Retina (tissue), 1 donor: ENCODE measurements at regions not wholly inside any gene's neighbourhood (a gene's known extent, or its start where the extent isn't known, plus 50 kb on each side); places are given as distances from the start of the nearest gene placed in this dataset.
"Not testable (repeated sequence)": the region's sequence is repeated elsewhere in the genome, so short reads cannot be mapped to it uniquely, and the experiment has no call there.

Experiments used
- DNase-seq: peaks from one replicate; pipeline ENCODE4 v3.0.0-alpha.2; 2016

DNA sequence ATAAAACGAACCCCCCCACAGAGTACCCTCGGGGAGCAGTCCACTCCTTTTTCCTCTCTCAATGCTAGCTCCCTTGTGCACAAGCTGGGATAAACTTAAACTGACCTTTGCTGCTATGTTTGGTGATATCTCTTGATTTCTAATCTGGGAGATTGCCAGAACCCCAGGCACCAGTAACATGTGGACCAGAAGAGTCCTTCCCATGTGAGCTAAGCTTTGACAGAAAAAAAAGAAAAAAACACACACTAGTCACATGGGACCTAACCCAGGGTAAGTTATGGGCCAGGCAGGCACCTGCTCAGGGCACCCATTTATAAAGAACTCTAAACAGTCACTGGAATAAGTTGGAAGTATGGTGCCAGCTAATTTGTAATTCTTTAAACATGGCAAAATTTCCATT is 242.6 kb downstream of the EN1 start:
- DNase-seq, result no peak

DNA sequence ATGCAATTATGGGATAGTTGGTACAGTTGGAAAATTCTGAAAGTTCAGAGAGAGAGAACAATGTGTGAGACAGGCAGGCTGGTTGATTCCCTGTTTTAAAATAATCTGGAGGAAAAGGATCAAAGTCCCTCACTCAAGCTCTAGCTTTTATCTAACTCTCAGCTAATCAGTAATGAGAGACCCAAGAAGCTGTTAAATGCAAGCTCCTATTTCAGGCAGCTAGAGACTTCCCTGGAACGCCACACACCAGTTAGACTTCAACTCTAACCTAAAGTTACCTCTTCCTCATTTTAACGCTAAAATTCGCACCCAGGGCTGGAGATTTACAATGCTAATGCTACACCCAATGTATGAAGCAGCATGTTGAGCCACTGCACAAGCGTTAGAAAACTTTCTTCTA is 243.1 kb downstream of the EN1 start:
- no peak for DNase-seq

DNA sequence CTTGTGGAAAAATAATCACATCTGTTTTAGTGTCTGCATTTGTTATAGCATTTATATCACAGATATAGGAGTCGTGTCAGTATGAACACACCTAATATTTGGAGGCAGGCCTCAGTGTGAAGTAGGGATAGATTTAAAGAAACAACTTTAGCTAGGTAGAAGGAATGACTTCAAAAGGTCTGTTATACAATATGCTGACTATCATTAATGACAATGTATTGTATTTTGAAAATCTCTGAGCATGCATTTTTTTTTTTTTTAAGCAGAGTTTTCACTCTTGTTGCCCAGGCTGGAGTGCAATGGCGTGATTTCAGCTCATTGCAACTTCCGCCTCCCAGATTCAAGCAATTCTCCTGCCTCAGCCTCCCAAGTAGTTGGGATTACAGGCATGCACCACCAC is 248.3 kb downstream of the EN1 start:
- no peak for DNase-seq

- no peak for DNase-seq
These were observed 250.8 kb downstream of the EN1 start for GRCh38 chr2:118596620-118597019.

GRCh38 chr2:118593257-118593656 is 254.2 kb downstream of the EN1 start:
- DNase-seq, result no peak

- DNase-seq, result no peak
These were observed 256.2 kb downstream of the EN1 start for GRCh38 chr2:118591223-118591622.

DNA sequence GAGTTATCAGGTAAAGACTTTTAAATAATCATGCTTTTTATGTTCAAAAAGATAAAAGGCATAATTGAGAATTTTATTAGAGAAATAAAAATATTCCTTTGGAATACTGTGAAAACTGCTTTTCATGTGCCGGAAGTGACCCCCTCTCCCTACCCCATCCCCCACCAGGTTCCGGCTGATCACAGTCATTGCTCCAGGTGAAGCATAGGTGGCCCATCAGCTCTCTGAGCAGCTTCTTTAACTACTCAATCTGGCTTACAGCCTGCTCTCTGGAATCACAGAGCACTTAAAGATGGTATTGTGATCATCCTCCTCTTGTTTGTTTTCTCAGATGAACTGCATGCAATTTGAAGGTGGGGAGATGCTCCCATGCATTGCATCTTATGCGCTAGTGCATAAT is 257.7 kb downstream of the EN1 start:
- no peak for DNase-seq

DNA sequence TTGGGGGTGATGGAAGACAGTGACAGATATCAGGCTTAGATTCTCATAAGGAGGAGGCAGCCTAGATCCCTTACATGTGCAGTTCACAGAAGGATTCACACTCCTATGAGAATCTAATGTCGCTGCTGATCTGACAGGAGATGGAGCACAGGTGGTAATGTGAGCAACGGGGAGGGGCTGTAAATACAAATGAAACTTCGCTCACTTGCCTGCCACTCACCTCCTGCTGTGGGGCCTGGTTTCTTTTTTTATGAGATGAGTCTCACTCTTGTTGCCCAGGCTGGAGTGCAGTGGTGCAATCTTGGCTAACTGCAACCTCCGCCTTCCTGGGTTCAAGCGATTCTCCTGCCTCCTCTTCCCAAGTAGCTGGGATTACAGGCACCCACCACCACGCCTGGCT is 258.6 kb downstream of the EN1 start:
- DNase-seq, result no peak

DNA sequence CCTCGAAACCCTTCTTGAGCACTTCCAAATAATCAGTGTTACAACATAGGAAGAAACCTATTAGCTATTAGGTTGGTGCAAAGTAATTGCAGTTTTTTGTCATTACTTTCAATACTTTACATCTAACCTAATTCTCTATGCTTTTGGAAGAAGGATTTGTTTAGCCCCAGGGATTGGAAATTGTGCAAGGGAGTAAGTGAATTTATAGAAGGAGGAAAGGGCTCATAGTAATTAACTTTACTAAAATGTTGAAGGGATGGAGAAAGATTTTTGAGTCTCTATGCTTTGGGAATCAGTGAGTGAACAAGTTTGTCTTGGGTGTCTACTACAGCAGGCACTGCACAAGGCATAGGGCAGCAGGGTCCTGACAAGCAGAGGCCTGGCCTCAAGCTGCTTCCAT is 261.1 kb downstream of the EN1 start:
- no peak for DNase-seq

GRCh38 chr2:118584877-118585276 is 262.6 kb downstream of the EN1 start:
- DNase-seq, result no peak

GRCh38 chr2:118584062-118584749 is 263.2 kb downstream of the EN1 start:
- no peak for DNase-seq

GRCh38 chr2:118582058-118582457 is 265.4 kb downstream of the EN1 start:
- DNase-seq, result no peak

DNA sequence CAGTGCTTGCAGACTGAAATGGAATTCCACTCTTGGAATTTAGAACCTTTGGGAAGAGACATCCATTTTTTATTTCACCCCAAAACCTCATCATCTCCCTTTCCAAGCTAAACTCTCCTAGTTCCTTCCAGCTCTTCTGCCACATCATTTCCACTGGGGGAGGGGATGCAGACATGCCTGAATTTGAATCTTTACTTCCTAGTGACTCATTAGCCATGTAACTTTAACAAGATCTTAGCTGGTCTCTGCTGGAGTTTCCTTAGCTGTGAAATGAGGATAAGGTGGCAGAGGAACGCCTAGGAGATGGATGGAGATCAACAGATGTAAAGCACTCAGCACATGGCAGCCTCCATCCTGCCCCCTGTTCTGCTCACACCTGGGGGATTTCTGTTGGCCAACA is 266.8 kb downstream of the EN1 start:
- DNase-seq, result no peak

DNA sequence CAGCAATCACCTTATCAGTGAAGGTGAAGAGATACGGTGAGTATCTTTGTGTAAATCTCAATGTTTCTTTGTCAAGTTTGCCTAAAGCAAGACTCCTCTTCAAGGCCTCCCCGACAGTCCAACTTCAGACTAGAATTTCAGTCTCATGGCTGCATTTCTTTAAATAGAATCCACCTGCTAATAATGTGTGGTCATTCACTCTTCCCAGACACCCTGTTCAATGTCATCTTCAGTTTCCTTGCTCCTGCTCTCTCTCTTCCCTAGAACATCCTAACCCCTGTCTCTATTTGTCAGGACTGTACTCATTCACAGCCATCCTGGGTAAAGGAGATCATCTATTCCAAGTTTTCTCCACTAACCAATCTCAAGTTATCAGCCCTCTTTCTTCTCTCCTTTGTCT is 267.3 kb downstream of the EN1 start:
- DNase-seq, result no peak

- DNase-seq, result no peak
These were observed 270.2 kb downstream of the EN1 start for GRCh38 chr2:118577202-118577601.

DNA sequence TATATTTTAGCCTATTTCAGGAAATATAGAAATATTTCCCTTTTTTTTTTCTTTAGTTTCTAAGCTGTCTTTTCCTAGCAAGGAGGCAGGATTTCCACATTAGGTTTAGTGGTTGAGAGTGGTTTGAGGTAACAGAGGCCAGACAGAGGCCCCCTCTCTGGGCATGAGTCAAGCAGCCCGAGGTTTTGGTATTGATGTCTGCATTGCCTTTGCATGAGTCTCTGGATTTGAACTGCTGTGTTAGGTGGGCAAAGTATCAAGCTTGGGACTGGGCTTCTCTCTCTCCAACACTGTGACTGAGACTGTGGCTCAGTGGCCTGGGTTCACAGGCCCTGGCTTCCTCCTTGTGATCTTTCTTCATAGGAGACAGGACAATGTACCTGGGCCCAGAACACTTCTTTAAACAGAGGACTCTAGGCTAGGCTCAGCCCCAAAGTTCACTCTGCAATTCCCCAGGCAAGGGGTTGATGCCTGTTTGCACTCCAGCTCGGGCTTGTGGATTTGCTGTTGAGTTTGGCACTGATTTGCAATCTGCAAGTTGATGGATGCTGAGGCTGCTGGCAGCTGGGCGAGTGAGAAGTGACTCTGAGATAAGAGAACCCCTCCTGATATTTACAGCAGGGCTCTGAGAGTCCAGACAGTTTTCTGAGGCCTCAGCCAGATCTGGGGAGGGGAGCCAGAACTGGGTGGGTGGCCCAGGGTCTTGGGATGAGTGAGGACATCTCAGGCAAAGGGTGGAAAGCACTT is 271.2 kb downstream of the EN1 start:
- DNase-seq, result no peak

DNA sequence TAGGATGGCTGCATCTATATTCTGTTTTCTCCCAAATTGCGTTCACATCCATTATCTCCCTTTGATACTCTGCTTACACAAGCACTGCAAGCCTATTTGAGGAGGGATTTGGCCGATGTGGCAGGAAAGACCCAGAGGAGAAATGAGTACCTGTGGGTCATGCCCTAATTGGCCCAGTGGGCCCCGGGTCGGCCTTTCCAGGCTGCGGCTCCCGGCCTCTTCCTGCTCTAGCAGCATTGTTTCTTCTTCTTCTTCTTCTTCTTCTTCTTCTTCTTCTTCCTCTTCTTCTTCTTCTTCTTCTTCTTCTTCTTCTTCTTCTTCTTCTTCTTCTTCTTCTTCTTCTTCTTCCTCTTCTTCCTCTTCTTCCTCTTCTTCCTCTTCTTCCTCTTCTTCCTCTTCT is 275.1 kb downstream of the EN1 start:
- not testable (repeated sequence) for DNase-seq

DNA sequence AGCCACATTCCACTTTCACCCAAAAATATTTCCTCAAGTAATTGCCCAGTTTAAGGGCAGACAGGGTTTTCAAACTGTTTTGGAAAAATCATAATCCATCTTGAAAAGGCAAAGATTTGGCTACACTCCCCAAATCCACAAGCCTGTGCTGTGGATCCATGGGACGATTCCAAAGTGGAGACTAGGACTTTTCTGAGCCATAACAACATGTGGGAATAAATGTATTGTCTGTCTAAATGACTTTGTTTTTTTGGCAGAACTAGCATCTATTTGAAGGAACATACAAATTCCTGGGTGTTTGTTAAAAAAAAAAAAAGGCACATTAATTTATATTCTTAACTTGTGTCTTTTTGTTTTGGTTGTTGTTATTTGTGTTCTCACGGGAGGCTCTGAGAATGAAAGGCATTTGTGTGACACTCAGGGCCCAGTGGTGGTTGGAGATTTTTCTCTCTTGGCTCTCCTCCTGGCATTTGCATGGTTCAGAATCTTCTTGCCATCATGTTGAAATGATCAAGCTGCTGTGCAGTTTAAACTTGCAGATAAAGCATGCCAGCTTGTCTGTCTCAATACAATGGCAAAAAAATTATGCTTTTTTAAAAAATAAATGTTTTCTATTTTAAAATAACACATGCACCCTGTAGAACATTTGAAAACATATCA is 277.4 kb downstream of the EN1 start:
- DNase-seq, result no peak

DNA sequence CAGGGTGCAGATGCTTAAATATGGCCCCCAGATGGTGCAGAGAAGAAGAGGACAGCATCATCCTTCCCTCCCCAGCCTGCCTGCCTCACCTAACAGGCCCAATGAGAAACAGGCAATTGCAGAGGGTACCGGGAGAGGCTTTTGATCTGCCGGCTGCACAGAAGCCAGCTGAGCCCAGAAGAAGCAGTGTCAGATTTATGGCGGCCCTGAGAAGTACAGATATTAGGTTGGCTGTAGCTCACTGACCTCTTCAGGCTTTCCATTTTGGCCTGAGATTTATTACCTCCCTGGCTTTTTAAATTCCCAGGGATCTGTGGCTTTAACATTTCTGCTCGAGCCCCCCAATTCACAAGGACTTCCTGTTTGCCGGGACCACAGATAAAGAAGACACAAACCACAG is 278.7 kb downstream of the EN1 start:
- DNase-seq, result no peak

- DNase-seq, result no peak
These were observed 281.5 kb downstream of the EN1 start for GRCh38 chr2:118565786-118566540.

- no peak for DNase-seq
These were observed 282.1 kb downstream of the EN1 start for GRCh38 chr2:118565301-118565700.

DNA sequence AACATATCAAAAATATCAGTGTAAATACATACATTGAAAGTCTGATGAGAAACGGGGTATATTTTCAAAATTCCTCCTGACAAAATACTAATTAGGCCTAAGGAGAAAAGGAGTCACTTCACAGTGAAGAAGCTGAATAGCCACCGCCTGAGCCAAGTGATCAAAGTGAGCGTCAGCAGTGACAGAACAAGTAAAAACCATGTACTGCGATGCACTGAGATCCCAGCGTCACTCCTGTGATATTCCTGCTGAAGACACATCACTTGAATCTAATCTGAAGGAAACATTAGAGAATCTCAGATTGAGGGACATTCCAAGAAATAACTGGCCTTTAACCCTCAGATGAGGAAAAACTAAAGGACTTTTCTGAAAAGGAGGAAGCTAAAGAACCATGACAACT is 285.3 kb downstream of the EN1 start:
- DNase-seq, result no peak

DNA sequence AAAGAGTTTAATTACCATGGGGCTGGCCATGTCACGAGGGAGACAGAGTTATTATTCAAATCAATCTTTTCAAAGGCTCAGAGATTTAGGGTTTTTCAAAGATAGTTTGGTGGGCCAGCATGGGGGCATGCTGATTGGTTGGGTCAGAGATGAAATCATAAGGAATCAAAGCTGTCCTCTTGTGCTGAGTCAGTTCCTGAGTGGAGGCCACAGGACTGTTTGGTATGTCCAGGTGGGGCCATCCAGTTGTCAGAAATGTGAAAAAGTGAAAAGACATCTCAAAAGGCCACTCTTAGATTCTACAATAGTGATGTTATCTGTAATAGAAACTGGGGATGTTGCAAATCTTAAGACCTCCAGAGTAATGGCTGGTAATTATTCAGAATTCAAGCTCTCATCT is 288.6 kb downstream of the EN1 start:
- DNase-seq, result no peak

DNA sequence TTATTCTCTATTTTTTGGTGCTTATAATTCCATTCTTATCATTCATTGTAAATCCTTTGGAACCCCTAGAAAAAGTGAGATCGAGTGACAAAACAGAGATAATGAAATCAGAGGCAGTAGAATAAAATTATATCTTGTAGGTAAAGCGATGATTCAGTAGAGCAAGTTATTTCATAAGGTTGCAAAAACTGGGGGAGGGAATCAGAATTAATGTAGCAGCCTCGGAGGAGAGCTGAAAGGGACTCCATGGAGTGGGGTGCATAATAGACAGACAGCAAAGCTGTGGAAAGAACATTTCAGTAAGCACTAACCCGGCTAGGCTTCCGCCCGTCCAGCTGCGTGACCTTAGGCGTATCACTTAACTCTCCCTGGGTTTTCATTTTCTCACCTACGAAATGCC is 289.7 kb downstream of the EN1 start:
- DNase-seq, result no peak
